Loucy (cell line): ENCODE measurements at regions not wholly inside any gene's neighbourhood (a gene's known extent, or its start where the extent isn't known, plus 50 kb on each side); places are given as distances from the start of the nearest gene placed in this dataset.

ENCODE experiments used
- EZH2phosphoT487 ChIP-seq: fragments of 200-600 bp; IDR thresholded peaks from 2 replicates; pipeline ENCODE4 v1.6.1; 2018; ENCODE audit warnings: antibody characterized with exemption, mild to moderate bottlenecking, moderate library complexity, borderline replicate concordance
- TF ChIP-seq, protein P1 (sequence below): fragments of 200-600 bp; sonication (generic); conservative IDR thresholded peaks from 2 replicates; pipeline ENCODE4 v1.5.1; 2014; ENCODE audit warnings: mild to moderate bottlenecking, antibody characterized with exemption, low read length

DNA sequence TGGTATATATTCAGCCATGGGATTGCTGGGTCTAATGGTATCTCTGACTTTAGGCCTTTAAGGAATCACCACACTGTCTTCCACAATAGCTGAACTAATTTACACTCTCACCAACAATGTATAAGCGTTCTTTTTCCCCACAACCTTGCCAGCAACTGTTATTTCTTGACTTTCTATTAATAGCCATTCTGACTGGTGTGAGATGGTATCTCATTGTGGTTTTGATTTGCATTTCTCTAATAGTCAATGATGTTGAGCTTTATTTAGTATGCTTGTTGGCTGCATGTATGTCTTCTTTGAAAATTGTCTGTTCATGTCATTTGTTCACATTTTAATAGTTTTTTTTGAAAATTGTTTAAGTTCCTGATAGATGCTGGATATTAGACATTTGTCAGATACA lies 235.2 kb downstream of the HEPH start:
- TF ChIP-seq, protein P1, sequence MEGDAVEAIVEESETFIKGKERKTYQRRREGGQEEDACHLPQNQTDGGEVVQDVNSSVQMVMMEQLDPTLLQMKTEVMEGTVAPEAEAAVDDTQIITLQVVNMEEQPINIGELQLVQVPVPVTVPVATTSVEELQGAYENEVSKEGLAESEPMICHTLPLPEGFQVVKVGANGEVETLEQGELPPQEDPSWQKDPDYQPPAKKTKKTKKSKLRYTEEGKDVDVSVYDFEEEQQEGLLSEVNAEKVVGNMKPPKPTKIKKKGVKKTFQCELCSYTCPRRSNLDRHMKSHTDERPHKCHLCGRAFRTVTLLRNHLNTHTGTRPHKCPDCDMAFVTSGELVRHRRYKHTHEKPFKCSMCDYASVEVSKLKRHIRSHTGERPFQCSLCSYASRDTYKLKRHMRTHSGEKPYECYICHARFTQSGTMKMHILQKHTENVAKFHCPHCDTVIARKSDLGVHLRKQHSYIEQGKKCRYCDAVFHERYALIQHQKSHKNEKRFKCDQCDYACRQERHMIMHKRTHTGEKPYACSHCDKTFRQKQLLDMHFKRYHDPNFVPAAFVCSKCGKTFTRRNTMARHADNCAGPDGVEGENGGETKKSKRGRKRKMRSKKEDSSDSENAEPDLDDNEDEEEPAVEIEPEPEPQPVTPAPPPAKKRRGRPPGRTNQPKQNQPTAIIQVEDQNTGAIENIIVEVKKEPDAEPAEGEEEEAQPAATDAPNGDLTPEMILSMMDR: no peak
- no peak for TF ChIP-seq EZH2phosphoT487
